CD14-positive monocyte (primary cell): ENCODE measurements at regions not wholly inside any gene's neighbourhood (a gene's known extent, or its start where the extent isn't known, plus 50 kb on each side); places are given as distances from the start of the nearest gene placed in this dataset.

Experiments
- DNase-seq, 3 donors: peaks; one replicate each; pipeline ENCODE4 v3.0.0-alpha.2; 2011 to 2022
- H2AFZ ChIP-seq: 2 replicates; pipeline ENCODE4 v1.6.0; 2012; ENCODE audit warnings: mild to moderate bottlenecking, low read depth, low read length, inconsistent platforms; ENCODE audit not compliant: insufficient read depth, poor library complexity, severe bottlenecking
- H3K27ac ChIP-seq, 2 donors: 1 replicate in 1 of 2; 2 replicates in 1 of 2; pipeline ENCODE4 v1.5.1; 2012 to 2013; ENCODE audit warnings: low read length in 2 of 2, control low read depth in 1 of 2, inconsistent platforms in 1 of 2, low read depth in 1 of 2, mild to moderate bottlenecking in 1 of 2
- H3K27me3 ChIP-seq, 2 donors: one replicate each; pipeline versions ENCODE4 v1.6.0 to v1.6.1; 2011 to 2013; ENCODE audit warnings: low read length in 2 of 2; ENCODE audit not compliant: control insufficient read depth in 2 of 2, insufficient read depth in 2 of 2
- H3K36me3 ChIP-seq, 2 donors: replicated peaks in 1 of 2; 1 replicate in 1 of 2; 2 replicates in 1 of 2; pipeline versions ENCODE4 v1.5.1 to v1.6.1; 2012 to 2013; ENCODE audit warnings: low read length in 2 of 2, control low read depth in 1 of 2, inconsistent platforms in 1 of 2, mild to moderate bottlenecking in 1 of 2; ENCODE audit not compliant: insufficient read depth in 2 of 2, control insufficient read depth in 1 of 2
- H3K4me1 ChIP-seq, 2 donors: 1 replicate in 1 of 2; 2 replicates in 1 of 2; pipeline versions ENCODE4 v1.5.1 to v1.6.1; 2012 to 2013; ENCODE audit warnings: low read length in 2 of 2, control low read depth in 1 of 2, inconsistent platforms in 1 of 2, mild to moderate bottlenecking in 1 of 2, moderate library complexity in 1 of 2; ENCODE audit not compliant: insufficient read depth in 2 of 2, control insufficient read depth in 1 of 2
- H3K4me2 ChIP-seq: replicated peaks from 2 replicates; pipeline ENCODE3; 2012; ENCODE audit warnings: low read length, moderate library complexity, mild to moderate bottlenecking; ENCODE audit not compliant: poor library complexity, severe bottlenecking; ENCODE audit errors: extremely low read depth
- H3K4me3 ChIP-seq, 3 experiments: fragments of 200-600 bp in 1 of 3; sonication (generic) in 1 of 3; replicated peaks in 1 of 3; 1 replicate in 2 of 3; 2 replicates in 1 of 3; pipeline ENCODE4 v1.5.1; 2011 to 2013; ENCODE audit warnings: low read length in 3 of 3, mild to moderate bottlenecking in 3 of 3, control low read depth in 2 of 3, low read depth in 2 of 3, inconsistent platforms in 1 of 3, moderate library complexity in 1 of 3
- H3K79me2 ChIP-seq: 2 replicates; pipeline ENCODE4 v1.6.0; 2012; ENCODE audit warnings: mild to moderate bottlenecking, control low read depth, inconsistent platforms, low read length, moderate library complexity; ENCODE audit not compliant: insufficient read depth
- H3K9ac ChIP-seq: 2 replicates; pipeline ENCODE4 v1.6.0; 2017; ENCODE audit warnings: low read length, mild to moderate bottlenecking; ENCODE audit not compliant: insufficient read depth, poor library complexity, severe bottlenecking
- H3K9me3 ChIP-seq, 2 donors: replicated peaks in 1 of 2; 1 replicate in 1 of 2; 2 replicates in 1 of 2; pipeline versions ENCODE4 v1.5.1 to v1.6.1; 2012 to 2013; ENCODE audit warnings: low read length in 2 of 2, control low read depth in 1 of 2; ENCODE audit not compliant: control insufficient read depth in 1 of 2, insufficient read depth in 1 of 2
- H4K20me1 ChIP-seq: 2 replicates; pipeline ENCODE4 v1.6.0; 2012; ENCODE audit warnings: mild to moderate bottlenecking, low read length, control low read depth, moderate library complexity; ENCODE audit not compliant: insufficient read depth
- H3K27ac Mint-ChIP-seq, 7 donors: one replicate each; pipeline ENCODE4 v1.8.0; 2020; ENCODE audit warnings: mild to moderate bottlenecking in 7 of 7, mixed read lengths in 7 of 7, moderate library complexity in 6 of 7, inconsistent platforms in 2 of 7
- H3K27me3 Mint-ChIP-seq, 3 donors: one replicate each; pipeline ENCODE4 v1.8.0; 2021 to 2022; ENCODE audit warnings: low read depth in 3 of 3, mild to moderate bottlenecking in 3 of 3, mixed read lengths in 3 of 3, moderate library complexity in 3 of 3, inconsistent platforms in 1 of 3
- H3K36me3 Mint-ChIP-seq, 2 donors: one replicate each; pipeline ENCODE4 v1.8.0; 2020; ENCODE audit warnings: mixed read lengths in 2 of 2, inconsistent platforms in 1 of 2, mild to moderate bottlenecking in 1 of 2
- H3K4me1 Mint-ChIP-seq: one replicate; pipeline ENCODE4 v1.8.0; 2020; ENCODE audit warnings: mild to moderate bottlenecking, mixed read lengths
- H3K4me3 Mint-ChIP-seq, 2 donors: one replicate each; pipeline ENCODE4 v1.8.0; 2020; ENCODE audit warnings: mild to moderate bottlenecking in 2 of 2, mixed read lengths in 2 of 2, moderate library complexity in 1 of 2
- H3K9me3 Mint-ChIP-seq, 7 donors: one replicate each; pipeline ENCODE4 v1.8.0; 2020 to 2022; ENCODE audit warnings: mixed read lengths in 7 of 7, mild to moderate bottlenecking in 6 of 7, moderate library complexity in 6 of 7, inconsistent platforms in 2 of 7
- CTCF ChIP-seq: fragments of 200-600 bp; IDR thresholded peaks from one replicate; pipeline ENCODE4 v1.8.0; 2022; ENCODE audit warnings: antibody characterized with exemption, mild to moderate bottlenecking
- WGBS: methylation state at CpG from one replicate; pipeline ENCODE4 v1.1.5; 2013; ENCODE audit warnings: missing lambda C conversion rate; ENCODE audit not compliant: insufficient coverage; 5-methylcytosine and 5-hydroxymethylcytosine counted together
- intact Hi-C, 2 donors: fragments of 100-400 bp; cut with micrococcal nuclease; formaldehyde crosslinking; loops; one replicate each; pipeline versions ENCODE4 v1.15.0 to v1.15.1; 2023

DNA sequence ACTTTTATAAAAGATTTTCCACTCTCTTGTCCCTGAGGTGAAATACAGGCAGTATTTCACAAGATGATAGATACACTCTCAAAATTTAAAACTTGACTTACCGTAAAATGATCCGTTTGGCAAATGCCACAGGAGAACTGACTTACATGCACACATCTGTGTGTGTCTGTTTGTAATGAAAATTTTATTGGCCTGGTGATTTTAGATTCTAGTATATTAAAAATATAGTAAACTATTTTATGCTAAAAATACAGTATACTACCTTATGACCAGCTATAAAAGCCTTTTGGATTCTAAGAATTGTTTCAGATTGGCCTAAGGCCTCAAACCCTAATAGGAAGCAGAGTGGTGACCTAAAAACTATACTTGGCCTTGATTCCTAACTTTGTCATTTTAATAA lies 362.7 kb downstream of the IPMK start:
- WGBS = no CpG with 5 or more reads among the region's 2 CpGs
- H3K27me3 Mint-ChIP-seq = no peaks in the 10 kb centered on the region
- no peaks in the 10 kb centered on the region for H3K79me2 ChIP-seq
- H4K20me1 ChIP-seq = no peaks in the 10 kb centered on the region
- H3K9ac ChIP-seq = no peak overlapping the region
- no peak overlapping the region for H2AFZ ChIP-seq
- H3K4me3 ChIP-seq = no peak overlapping the region
- no peak overlapping the region for H3K27ac ChIP-seq
- H3K9me3 ChIP-seq = no peaks in the 10 kb centered on the region
- no peak overlapping the region for H3K27ac Mint-ChIP-seq
- H3K27me3 ChIP-seq = no peaks in the 10 kb centered on the region
- DNase-seq = no peak
- no peak overlapping the region for H3K4me2 ChIP-seq
- no peaks in the 10 kb centered on the region for H3K4me1 Mint-ChIP-seq
- H3K9me3 Mint-ChIP-seq = peaks cover 0 to 2% (median 0%) of the 10 kb centered on the region in 7 donors
- H3K4me3 Mint-ChIP-seq = no peak overlapping the region
- no peak for TF ChIP-seq CTCF
- H3K4me1 ChIP-seq = no peaks in the 10 kb centered on the region
- H3K36me3 ChIP-seq = no peaks in the 10 kb centered on the region
- H3K36me3 Mint-ChIP-seq = no peaks in the 10 kb centered on the region
- intact Hi-C loops = no loop called here

GRCh38 chr10:57898231-57898630 lies 369.5 kb downstream of the IPMK start:
- no peaks in the 10 kb centered on the region for H4K20me1 ChIP-seq
- no peaks in the 10 kb centered on the region for H3K36me3 Mint-ChIP-seq
- no peak overlapping the region for H3K27ac ChIP-seq
- no peaks in the 10 kb centered on the region for H3K4me1 ChIP-seq
- H3K4me2 ChIP-seq = no peak overlapping the region
- intact Hi-C loops = no loop called here
- H3K27me3 ChIP-seq = no peaks in the 10 kb centered on the region
- H3K4me3 ChIP-seq = no peak overlapping the region
- no peak for DNase-seq
- H3K9me3 Mint-ChIP-seq = peaks cover 0 to 10% (median 4%) of the 10 kb centered on the region in 7 donors
- H3K79me2 ChIP-seq = no peaks in the 10 kb centered on the region
- peaks cover 4% of the 10 kb centered on the region in 2 donors for H3K9me3 ChIP-seq
- H2AFZ ChIP-seq = no peak overlapping the region
- H3K27ac Mint-ChIP-seq = no peak overlapping the region
- WGBS = 50% methylated on average over 1 of the region's 4 CpGs
- TF ChIP-seq CTCF = no peak
- H3K4me3 Mint-ChIP-seq = no peak overlapping the region
- no peak overlapping the region for H3K9ac ChIP-seq
- no peaks in the 10 kb centered on the region for H3K36me3 ChIP-seq
- no peaks in the 10 kb centered on the region for H3K4me1 Mint-ChIP-seq
- no peaks in the 10 kb centered on the region for H3K27me3 Mint-ChIP-seq
